ENCODE measurements at regions not wholly inside any gene's neighbourhood (a gene's known extent, or its start where the extent isn't known, plus 50 kb on each side); places are given as distances from the start of the nearest gene placed in this dataset.

DNA sequence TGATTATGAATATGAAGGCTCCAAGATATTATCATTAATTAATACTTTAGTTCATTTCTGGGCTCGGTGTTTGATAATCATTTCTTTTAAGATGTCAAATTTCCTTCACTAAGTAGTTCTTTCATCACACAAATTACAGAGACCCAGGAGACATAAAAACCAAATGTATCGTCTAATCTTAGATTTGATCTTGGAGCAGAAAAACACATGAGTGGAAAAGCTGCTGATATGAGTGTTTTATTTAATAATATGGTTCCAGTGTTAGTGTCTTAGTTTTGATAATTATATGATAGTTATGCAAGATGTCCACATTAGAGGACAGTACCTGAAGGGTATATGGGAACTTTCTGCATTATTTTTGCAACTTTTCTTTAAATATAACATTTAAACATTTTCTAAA lies 494.5 kb upstream of the RAG2 start:
- DNase-seq, result no peak

DNA sequence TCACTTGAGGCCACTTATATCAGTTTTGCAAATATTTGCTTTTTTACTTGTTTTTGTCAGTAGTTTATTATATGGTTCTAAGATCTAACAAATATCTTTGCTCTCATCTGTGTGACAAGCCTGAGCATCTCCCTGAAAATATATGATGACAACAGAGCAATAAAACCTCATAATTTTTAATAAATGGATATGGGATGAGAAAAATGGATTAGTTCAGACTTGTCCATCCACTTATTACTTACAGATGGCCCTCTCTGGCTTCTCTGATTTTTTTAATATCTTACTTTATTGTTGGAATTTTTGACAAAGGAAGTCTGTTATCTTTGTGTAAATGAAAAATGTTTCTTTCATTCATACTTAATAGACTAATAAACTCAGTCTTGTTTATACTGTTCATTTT lies 491.4 kb upstream of the RAG2 start:
- DNase-seq, result no peak

DNA sequence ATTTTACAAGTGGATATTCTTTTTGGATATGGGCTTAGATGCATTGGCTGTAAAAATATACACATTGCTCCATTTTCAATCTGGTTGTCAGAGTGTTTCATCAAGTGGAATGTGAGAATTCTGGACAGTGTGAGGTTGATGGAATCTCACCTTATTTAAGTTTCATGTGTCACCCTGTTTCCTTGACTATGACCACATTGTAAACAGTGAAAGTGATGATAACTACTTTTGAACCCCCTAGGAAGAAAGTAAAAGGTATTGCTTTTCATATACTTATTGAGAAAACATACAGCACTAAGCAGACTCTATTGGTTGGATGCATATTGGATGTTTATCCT lies 490.5 kb upstream of the RAG2 start:
- DNase-seq, result no peak

DNA sequence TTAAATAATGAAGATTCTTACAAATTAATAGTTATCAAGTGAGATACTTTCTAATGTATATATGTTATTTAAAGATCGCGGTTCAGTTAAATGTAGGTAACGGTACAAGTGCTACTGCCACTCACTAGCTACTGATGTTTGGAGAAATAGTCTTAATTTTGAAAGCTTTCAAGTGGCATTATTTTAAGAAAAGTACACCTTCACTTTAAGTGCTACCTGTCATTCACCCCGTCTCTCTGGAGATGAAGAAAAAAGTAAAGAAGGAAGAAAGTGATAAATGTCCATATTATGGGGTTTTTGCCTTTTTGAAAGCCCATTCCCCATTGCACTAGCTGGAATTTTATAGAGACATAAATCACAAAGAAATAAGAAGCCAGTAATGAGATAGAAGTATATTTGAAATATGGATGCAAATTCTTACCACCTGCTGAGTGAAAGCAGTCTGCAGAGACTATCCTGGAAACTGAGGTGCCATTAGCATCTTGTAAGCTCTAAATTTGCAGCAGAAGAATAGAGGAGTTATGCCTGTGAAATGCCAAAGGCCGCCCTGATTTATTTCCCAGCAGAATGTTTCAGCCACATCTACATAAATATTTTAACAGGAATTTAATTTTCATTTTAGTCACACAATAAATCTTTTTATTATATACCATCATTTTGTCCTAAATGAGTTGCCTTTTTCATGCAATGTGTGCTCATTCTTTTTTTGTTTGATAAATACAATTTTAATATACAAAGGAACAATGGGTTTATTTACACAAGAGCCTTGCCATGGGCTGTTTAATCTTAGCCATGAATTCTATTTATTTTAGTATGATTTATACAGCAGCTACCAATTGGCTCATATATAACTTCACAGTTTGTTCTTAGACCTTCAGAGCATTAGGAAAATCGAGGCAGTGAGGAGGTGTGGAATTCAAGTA lies 489.9 kb upstream of the RAG2 start:
- no peak for DNase-seq

DNA sequence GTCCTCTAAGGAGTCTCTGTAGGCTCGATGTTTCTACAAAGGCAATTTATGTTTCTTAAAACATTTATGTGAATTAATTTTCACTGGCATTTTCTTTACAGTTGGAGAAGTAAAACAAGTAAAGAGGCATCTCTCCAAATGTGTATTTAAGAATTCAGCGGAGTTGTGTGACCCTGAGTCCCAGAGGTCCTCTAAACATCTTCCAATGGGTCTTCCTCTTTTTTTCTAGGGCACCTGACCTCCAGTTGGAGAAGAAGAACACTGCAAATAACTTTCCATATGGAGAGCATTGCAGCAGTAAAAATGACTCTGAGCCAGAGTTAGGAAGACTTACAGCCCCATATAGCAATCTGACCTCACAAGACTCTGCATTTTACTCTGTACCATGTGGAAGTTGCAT lies 480.5 kb upstream of the RAG2 start:
- DNase-seq, result no peak

DNA sequence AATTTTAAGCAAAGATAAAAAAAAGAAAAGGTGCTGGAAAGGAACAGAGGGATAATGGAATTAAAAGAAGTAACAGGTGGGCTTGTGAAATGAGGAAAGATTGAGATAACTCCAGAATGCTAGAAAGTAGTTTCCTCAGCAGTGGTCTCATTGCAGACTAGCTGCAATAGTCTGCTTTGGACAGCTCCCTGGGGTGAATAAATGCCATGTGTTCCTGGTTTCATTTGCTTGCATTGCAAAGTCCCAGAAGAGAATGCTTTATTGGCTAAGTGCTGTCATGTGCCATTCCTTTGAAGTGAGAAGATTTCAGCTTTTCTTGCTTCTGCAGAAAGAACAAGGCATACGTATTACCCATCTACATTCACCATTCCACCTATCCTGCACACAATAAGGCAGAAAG lies 478.8 kb upstream of the RAG2 start:
- DNase-seq, result no peak

DNA sequence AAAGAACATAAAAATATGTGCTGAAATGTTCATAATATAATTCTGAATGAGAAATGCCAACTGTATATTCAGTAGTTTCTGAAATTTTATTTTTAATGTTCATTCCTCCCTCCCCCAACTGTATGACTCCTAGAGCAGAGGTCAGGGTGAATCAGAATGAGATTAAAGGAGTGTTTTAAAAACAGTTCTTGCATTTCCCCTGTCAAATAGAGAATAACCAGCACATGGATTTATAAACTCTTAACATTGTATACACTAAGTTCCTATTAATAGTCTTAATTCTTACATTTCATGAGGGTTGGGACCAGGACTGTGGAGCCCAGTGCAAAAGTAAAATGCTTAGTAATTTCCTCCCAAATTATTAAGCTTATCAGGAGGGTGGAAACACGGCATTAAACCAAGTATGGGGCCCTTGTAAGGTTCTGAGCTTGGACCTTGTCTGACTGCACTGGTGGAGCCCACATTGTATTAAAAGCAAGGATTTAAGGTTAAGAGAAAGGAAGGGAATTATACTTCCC lies 474.6 kb upstream of the RAG2 start:
- no peak for DNase-seq

DNA sequence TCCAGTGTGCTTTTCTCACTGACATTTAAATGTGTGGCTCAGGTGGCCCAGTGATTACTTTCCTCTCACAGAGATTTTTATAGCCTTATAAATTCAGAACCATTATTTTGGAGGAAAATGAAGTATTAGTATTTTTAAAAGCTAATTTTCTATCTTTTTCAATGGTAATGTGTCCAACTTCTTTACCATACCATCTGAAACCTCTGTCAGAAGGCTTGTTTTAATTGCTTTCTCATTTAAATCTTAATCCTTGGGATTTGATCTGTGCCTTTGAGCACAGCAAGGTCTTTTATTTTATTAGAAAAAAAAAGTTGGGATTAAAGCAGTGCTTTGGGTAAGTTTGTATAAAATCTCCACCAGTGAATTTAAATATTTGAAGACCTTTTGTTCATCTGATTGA lies 452.3 kb upstream of the RAG2 start:
- no peak for DNase-seq

DNA sequence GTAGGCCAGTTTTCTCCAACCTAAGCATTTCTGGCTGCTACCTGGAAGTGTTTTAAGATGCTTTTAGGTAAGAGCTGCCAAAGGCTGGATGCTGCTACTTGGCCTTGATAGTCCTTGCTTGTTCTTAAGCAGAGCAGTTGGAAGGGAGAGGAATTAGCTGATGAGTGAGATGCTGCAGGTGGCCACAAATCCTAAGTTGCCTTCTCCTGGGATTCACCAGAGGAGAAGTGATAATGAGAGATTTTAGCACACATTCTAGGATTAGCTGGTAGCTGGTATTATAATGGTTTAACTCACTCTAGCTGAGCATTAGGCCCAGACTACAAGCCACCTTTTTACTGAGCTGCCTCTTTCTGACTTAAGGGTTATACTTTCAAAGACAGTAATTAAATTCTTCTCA lies 442.9 kb upstream of the RAG2 start:
- no peak for DNase-seq

DNA sequence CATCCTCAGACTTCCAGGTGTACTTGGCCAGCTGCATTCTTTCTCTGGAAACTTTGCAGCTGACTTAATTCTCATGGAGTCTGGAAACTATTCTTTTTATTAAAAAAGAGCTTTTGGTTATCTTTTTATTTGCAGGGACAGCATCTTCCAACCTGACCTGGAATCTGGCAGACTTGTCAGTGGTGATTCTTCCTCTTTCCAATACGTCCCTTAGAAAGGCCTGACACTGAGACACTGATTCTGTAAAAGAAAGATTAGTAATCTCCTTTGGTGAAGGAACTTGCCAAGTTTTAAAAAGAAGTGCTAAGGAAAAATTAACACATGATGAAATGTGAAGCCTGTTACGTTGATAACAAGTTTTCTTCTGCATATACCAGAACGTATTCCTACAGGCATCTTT lies 440.9 kb upstream of the RAG2 start:
- no peak for DNase-seq

DNA sequence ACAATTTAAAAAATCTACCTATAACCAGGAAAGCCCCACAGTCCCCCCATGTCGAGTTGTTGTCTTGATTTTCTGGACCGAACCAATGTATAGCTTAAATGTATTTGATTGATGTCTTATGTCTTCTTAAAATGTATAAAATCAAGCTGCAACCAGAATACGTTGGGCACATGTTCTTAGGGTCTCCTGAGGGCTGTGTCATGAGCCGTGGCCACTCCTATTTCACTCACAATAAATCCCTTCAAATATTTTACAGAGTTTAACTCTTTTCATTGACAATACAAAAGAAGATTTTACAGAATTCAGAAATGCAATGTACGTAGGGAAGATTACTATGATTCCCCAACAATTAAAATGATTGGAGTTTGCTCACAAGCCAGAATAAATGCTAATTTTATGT lies 428.7 kb upstream of the RAG2 start:
- DNase-seq, result no peak

DNA sequence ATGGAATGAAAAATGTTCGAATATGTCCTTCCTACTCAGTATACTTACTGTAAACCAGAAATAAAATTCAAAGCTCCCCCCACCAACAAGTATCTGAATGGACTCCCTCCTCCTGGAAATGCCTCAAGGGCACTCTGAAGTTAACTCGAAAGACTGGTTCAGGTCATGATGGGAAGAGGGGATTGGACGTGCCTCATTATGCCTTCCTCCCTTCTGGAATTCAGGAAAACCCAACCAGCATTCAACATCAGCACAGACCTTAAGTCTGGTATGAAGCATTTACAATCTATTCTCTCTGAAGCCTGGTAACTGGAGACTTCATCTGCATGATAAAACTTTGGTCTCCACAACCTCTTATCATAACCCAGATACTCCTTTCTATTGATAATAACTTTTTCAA lies 428.3 kb upstream of the RAG2 start:
- DNase-seq, result no peak

DNA sequence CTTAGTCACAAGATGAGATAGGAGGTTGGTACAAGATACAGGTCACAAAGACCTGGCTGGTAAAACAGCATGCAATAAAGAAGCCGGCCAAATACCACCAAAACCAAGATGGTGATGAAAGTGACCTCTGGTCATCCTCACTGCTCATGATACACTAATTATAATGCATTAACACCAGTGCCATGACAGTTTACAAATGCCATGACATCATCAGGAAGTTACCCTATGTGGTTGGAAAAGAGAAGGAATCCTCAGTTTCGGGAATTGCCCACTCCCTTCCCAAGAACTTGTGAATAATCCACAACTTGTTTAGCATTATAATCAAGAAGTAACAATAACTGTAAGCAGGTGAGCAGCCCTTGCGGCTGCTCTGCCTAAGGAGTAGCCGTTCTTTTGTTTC lies 408.5 kb upstream of the RAG2 start:
- DNase-seq, result no peak

DNA sequence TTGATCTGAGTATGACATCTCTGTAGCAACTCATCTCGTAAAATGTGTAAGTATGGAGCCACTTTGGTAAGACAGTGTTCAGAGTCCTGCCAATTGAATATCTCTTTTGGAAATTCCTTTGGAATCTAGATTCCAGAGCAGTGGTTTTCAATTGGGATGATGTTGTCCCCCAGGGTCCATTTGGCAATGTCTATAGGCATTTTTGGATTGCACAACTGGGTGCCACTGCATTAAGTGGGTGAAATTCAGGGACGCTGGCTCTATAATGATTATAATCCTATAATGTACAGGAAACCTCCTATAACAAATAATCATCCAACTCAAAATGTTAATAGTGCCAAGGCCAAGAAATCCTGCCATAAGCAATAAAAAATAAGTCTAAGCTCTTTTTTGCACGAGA lies 404.8 kb upstream of the RAG2 start:
- DNase-seq, result no peak

DNA sequence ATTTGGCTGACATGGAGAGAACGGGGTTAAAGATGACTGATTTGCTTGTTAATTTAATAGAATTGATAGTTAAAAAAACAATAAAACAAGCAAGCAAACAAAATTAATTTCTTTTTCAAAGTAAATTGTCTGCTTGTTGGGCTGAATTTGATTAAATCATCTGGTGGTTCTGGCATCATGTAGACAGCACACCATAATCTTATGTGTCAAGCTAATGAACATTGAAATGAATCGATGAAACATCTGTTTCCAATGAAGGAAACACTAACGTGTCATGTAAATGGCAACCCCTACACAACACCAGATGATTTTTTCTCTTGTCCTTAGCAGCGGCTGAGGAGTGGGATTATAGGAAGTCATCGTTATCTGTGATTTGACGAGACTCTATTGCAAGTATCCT lies 399.6 kb upstream of the RAG2 start:
- no peak for DNase-seq

DNA sequence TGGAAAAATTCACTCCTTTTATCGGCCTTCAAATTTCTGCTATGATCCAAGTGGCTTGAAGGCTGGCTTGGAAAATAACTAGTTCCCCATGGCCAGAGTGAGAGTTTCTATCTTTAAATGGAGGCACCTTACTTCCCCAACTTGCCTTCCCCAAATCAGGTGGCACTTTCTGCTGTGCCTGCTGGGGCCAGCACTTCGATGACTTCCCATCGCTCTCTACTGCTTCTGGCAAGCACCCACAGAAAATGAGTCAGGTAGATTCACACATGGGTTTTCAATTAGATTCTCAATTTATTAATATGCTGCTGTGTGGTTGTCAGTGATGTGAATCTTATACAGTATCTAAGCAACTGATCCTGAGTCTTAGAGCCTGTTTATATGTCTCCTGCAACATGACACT lies 398.8 kb upstream of the RAG2 start:
- no peak for DNase-seq

DNA sequence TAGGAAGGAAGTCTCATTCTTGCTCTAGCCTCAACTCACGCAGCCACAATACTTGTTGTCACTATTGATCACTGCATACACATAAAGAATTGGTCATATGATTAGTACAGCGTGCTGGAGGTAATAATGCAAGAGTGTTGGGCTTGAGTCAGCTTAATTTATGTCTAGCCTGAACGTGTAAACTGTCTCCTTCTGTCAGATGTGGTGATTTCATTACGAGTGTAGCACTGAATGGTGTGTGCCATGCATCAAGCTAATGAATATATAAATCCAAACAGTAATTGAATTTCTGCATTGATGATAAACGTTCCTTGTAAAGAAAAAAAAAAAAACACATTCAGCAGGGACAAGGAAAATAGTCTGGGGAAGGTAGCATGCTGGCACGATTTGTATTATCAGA lies 396.2 kb upstream of the RAG2 start:
- DNase-seq, result no peak

DNA sequence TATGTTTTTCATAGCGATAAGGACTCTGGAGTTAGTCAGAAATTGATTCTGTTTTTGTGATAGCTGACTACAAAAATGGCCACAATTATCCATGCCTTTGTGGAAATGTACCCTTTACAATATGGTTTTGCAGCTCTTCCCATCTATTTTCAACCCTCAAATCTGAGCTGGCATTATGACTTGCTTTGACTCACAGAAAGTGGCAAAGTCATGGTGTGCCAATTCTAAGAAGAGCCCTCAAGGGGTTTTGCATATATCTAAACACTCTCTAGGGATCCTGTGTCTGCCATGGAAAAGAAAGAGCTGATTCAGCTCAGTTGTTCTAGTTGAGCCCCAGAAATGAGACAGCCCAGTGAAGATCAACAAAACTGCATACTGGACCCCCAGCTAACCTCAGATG lies 390.5 kb upstream of the RAG2 start:
- no peak for DNase-seq

DNA sequence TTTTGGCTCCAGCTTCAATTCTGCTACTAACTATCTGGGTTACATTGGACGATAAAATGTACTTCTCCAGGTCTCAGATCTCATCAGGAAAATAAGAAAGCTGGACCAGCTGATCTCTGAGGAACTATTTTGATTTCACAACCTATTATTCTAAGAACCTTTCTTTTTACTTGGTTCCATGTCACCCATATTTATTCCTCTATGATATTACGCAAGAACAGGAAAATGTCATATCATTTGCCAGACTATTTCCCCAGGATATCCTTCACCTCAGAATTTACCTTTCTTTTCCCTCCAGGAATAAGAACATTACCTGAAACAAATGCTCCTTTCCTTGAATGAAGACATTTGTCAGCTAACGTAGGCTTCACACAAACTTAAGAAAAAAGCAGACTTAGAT lies 387.5 kb upstream of the RAG2 start:
- no peak for DNase-seq

DNA sequence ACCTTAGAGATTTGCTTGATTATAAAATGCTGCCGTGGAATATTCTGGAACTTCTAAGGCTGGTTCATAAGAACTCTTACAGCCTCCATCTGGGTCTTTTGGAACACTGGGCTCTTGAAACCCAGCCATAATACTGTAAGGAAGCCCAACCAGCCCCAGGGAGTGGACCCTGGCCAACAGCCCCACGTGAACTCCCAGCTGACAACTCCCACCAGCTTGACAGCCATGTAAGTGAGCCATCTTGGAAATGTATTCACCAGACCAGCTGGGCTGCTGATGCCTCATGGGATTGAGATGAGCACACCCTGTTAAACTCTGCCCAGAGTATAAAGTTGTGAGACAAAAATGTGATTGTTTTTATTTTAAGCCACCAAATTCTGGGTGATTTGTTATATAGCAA lies 378.7 kb upstream of the RAG2 start:
- no peak for DNase-seq

DNA sequence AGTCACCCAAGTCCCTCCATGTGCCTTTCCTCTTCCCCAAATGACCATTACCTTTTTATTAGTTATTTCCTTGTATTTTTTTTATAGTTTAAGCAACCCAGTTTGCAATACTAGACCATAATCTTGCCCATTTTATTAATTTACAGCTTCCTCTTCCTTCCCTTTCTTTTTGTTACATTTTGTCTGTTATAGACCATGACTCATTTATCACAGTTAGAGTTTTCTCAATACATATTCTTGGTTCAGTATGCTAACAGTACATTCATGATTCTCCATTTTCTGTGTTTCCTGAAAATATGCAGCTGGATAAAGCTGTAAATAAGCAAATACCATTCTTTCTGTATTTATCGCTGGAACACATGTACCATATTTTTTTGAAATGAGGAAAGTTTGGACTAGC lies 376.7 kb upstream of the RAG2 start:
- no peak for DNase-seq

DNA sequence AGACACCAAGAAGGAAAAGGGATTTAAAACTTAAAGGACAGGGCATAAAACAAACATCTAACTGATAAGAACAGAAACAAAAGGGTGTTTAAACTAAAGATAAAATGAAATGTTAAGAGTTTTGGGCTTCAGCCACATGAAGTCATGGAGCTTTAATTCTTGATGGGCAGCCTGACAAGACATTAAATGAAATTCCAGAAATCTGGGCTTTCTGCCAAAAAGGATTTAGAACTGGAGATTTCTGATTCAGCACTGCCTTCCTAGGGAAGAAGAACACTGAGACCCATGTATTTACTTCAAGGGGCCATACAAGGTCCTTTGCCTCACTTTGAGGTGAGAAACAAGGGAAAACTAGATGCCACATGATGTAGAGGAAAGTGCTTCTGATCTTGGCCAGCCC lies 355.9 kb upstream of the RAG2 start:
- DNase-seq, result no peak

DNA sequence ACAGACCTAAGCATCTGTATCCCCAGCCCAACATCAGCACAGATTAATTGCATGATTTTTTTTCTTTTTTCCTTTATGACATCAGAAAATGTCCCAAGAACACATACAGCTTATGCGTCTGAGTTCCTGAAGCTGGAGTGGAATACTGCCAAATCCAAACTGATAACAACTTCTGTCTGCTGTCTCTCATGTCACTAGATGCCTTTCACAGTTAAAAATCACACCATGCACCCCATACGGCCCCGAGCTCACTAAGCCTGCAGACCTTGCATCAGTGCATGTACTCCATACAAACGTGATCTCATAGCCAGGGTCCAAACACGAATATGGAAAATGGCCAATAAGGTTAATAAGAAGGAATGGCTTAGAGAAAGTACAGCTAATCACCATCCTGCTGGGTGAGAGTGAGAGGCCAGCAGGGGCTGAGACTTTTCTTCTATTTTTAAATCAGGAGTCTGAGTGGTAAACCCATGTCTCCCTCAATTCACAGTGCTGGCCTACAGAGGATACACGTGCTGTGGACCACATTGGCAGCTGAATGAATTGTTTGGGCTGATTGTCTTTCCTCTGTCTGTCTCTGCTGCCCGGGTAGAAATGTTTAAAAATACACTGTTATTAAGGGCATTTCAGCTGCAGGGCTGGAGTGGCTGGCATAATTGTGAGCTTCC lies 350.6 kb upstream of the RAG2 start:
- DNase-seq, result no peak

DNA sequence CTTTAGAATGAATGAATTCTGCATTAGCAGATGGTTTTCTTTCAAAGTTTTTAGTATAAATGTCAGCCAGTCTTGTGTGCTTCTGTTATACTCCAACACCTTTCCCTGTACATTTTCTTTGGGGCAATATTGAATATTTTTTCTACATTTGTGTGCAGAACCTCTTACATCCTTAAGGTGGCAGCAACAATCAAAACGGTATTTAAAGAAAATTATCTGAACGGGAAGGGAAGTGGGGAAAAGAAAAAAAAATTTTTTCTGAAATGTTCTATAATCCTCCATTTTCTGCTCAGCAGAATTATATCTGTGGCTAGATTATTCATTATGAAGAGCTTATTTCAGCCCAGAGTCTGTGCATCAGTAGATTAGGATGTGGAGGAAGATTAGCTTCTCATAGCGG lies 347.3 kb upstream of the RAG2 start:
- no peak for DNase-seq

DNA sequence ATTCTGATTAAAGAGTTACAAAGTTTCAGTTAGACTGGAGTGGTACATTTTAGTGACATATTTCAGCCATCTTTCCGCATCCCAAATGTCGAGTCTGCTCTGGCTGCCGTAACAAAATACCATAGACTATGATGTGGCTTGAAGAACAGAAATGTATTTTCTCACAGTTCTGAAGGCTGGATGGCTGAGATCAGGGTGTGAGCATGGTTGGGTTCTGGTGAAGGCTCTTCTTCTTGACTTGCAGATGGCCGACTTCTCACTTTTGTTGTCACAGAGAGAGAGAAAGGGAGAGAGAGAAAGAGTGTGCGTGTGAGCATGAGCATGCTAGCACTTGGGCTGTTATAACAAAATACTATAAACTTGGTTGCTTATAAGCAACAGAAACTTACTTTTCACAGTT lies 335.4 kb upstream of the RAG2 start:
- no peak for DNase-seq

All from activated CD4-positive, alpha-beta T cell treated with anti-CD3 and anti-CD28 coated beads for 48 hours (primary cell).